ENCODE measurements at regions not wholly inside any gene's neighbourhood (a gene's known extent, or its start where the extent isn't known, plus 50 kb on each side); places are given as distances from the start of the nearest gene placed in this dataset.

GRCh38 chrX:98605941-98606340, 1722.2 kb downstream of the RPA4 start:
- no peak for DNase-seq (ENCODE audit: low read depth)

- DNase-seq (ENCODE audit: low read depth), result no peak
Observed at GRCh38 chrX:98607739-98608138, 1724.0 kb downstream of the RPA4 start.

- DNase-seq (ENCODE audit: low read depth), result no peak
Observed at GRCh38 chrX:98627645-98628044, 1743.9 kb downstream of the RPA4 start.

- DNase-seq (ENCODE audit: low read depth), result no peak
Observed at GRCh38 chrX:98637451-98637850, 1753.7 kb downstream of the RPA4 start.

- no peak for DNase-seq (ENCODE audit: low read depth)
Observed at GRCh38 chrX:98646351-98646750, 1762.6 kb downstream of the RPA4 start.

- no peak for DNase-seq (ENCODE audit: low read depth)
Observed at GRCh38 chrX:98654565-98654964, 1755.5 kb downstream of the PCDH19 start.

Measured in CMK (cell line).